ENCODE measurements at regions not wholly inside any gene's neighbourhood (a gene's known extent, or its start where the extent isn't known, plus 50 kb on each side); places are given as distances from the start of the nearest gene placed in this dataset.

GRCh38 chr4:148998719-148999118 lies 556.5 kb upstream of the NR3C2 start:
- TF ChIP-seq CTCF (IDR thresholded peaks at IDR 0.05; ENCODE audit: insufficient read depth, low read length, poor library complexity, severe bottlenecking) (peak; percentile 25), EZH2phosphoT487 (conservative IDR thresholded peaks at IDR 0.05; ENCODE audit: low read length) (no peak)
